ENCODE measurements at regions not wholly inside any gene's neighbourhood (a gene's known extent, or its start where the extent isn't known, plus 50 kb on each side); places are given as distances from the start of the nearest gene placed in this dataset.
A peak's percentile ranks its signal among the peaks of the same experiment; 100 is the strongest.

DNA sequence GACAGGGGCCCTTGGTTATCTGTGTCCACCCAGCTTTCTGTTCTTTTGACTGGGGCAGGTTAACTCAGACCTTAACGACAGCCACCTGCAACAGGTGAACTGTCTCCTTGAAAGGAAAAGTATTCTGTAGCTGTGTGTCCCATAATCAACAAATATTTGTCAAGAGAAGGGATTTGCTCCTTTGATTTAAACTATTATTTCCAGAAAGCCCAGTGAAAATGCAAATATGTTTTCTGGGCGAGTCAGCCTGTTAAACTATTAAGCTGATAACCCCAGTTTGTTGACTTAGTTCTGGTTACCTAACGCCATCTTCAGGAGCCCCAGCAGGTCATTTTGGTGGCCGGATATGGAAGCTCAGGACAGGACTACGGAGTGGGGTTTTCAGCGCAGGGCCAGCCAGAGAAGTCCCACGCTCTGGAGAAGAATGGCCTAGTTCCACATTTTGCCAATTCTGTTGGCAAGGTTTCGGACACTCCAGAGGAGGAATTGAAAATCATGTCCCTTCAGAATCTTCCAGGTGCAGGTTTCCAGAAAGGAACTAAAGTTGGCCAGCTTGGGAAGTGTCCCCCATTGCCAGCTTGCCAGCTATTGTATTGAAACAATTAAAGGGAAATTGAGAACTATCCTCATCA lies 54.5 kb downstream of the ADRA2A start:
- H3K4me1 ChIP-seq (ENCODE audit: insufficient read depth, low read length) = peaks cover 19% of the 10 kb centered on the region; the same call in 1 of the 2 replicates
- H3K4me3 ChIP-seq (ENCODE audit: low read length) = no peak overlapping the region
- H3K9ac ChIP-seq (ENCODE audit: low read depth, low read length) = no peak overlapping the region
- no peaks in the 10 kb centered on the region for H3K9me3 ChIP-seq (ENCODE audit: insufficient read depth, low read depth, low read length)
- H3K27me3 ChIP-seq (ENCODE audit: insufficient read depth, low read length) = no peaks in the 10 kb centered on the region
- H3K36me3 ChIP-seq (ENCODE audit: insufficient read depth, low read depth, low read length) = no peaks in the 10 kb centered on the region
- no peak overlapping the region for H3K27ac ChIP-seq (ENCODE audit: low read length)

DNA sequence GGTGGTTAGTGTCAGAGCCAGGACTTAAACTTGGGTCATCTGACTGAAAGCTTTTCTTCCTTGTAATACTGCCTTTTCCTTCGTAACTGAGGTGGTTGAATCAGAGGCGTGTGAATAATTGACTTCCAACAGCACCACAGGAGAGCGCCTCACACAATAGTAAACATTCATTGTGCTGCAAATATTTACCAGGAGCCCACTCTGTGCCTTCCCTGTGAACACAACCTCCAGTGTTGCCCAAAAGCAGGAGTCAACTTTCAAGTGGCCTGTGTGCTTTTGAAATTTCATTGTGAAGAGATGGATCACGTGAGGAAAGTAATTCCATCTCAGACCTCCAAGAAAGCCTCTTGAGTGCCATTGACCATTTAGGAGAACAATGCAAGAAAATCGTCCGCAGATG lies 60.2 kb downstream of the ADRA2A start:
- peak overlapping the region; percentile 44 for H3K4me3 ChIP-seq (ENCODE audit: low read length)
- H3K9ac ChIP-seq (ENCODE audit: low read depth, low read length) = 0 out of 2 replicates have a peak overlapping the region, but pooled peaks have one; percentile 36
- peaks cover 23% of the 10 kb centered on the region; the same call in 1 of the 2 replicates for H3K4me1 ChIP-seq (ENCODE audit: insufficient read depth, low read length)
- H3K9me3 ChIP-seq (ENCODE audit: insufficient read depth, low read depth, low read length) = no peaks in the 10 kb centered on the region
- no peaks in the 10 kb centered on the region for H3K36me3 ChIP-seq (ENCODE audit: insufficient read depth, low read depth, low read length)
- peaks cover 17% of the 10 kb centered on the region; the same call in 1 of the 2 replicates for H3K27me3 ChIP-seq (ENCODE audit: insufficient read depth, low read length)
- peak overlapping the region; percentile 37 for H3K27ac ChIP-seq (ENCODE audit: low read length)

DNA sequence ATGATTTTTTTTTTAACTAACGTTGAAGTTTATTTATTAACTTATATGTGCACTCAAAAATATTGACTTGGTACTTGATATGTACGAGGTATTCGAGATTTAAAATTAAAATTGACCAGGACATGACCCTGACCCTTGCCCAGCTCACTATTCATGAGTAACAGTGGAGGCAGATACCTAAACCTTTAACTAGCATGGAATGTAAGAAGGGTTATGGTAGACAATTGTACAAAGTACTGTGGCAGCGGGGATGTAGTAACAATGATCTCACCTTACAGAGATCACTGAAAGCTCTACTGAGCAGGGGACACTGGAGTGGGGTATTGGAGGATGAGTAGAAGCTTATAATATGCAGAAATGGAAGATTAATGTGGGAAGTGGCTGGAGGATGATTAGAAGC lies 60.8 kb downstream of the ADRA2A start:
- Histone ChIP-seq H3K36me3 (ENCODE audit: insufficient read depth, low read depth, low read length) (no peaks in the 10 kb centered on the region), H3K4me1 (ENCODE audit: insufficient read depth, low read length) (peaks cover 23% of the 10 kb centered on the region; the same call in 1 of the 2 replicates), H3K9ac (ENCODE audit: low read depth, low read length) (no peak overlapping the region), H3K27ac (ENCODE audit: low read length) (peak overlapping the region; percentile 37), H3K27me3 (ENCODE audit: insufficient read depth, low read length) (peaks cover 17% of the 10 kb centered on the region; the same call in 1 of the 2 replicates), H3K9me3 (ENCODE audit: insufficient read depth, low read depth, low read length) (no peaks in the 10 kb centered on the region), H3K4me3 (ENCODE audit: low read length) (peak overlapping the region; percentile 2; the same call in 1 of the 2 replicates)

DNA sequence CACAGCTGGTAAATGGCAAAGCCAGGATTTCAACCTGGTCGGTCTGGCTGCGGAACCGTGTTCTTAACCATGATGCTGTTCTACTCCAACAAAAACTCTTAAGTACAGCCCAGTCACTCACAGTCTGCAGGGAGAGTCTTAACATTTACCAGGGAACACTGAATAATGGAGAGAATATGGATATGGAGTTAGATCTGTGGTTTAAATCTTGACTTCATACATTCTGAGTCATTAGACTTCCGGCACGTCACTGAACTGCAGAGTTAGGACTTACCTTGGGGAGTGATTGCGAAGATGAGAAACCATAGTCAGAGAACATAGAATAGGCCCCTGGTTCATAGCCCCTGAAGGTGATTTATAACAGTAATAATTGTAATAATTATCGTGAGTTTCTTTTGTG lies 61.7 kb downstream of the ADRA2A start:
- H3K27me3 ChIP-seq (ENCODE audit: insufficient read depth, low read length) = peaks cover 17% of the 10 kb centered on the region; the same call in 1 of the 2 replicates
- peaks cover 23% of the 10 kb centered on the region; the same call in 1 of the 2 replicates for H3K4me1 ChIP-seq (ENCODE audit: insufficient read depth, low read length)
- H3K4me3 ChIP-seq (ENCODE audit: low read length) = no peak overlapping the region
- H3K9me3 ChIP-seq (ENCODE audit: insufficient read depth, low read depth, low read length) = no peaks in the 10 kb centered on the region
- H3K27ac ChIP-seq (ENCODE audit: low read length) = no peak overlapping the region
- H3K9ac ChIP-seq (ENCODE audit: low read depth, low read length) = no peak overlapping the region
- H3K36me3 ChIP-seq (ENCODE audit: insufficient read depth, low read depth, low read length) = no peaks in the 10 kb centered on the region

DNA sequence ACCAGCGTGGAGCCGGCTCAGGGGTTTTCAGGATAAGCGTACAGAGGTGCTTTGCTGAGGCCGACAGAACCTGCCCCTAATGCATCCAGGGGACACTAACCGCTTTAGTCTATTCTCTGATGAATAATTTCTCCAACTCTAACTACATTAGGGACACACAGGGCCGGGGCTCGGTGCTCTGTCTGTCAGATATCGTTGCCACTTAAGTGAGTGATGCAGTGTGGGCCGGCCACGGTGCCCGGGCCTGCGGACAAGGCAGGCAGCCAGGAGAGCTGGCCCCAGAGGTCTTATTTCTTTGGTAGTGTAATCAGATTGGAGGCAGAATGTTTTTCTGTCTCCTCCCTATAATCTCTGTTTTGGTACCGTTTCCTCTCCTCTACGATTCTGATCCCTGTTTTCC lies 62.7 kb downstream of the ADRA2A start:
- peaks cover 17% of the 10 kb centered on the region; the same call in 1 of the 2 replicates for H3K27me3 ChIP-seq (ENCODE audit: insufficient read depth, low read length)
- H3K4me1 ChIP-seq (ENCODE audit: insufficient read depth, low read length) = peaks cover 23% of the 10 kb centered on the region; the same call in 1 of the 2 replicates
- H3K9ac ChIP-seq (ENCODE audit: low read depth, low read length) = no peak overlapping the region
- H3K9me3 ChIP-seq (ENCODE audit: insufficient read depth, low read depth, low read length) = no peaks in the 10 kb centered on the region
- H3K4me3 ChIP-seq (ENCODE audit: low read length) = no peak overlapping the region
- H3K36me3 ChIP-seq (ENCODE audit: insufficient read depth, low read depth, low read length) = no peaks in the 10 kb centered on the region
- no peak overlapping the region for H3K27ac ChIP-seq (ENCODE audit: low read length)

DNA sequence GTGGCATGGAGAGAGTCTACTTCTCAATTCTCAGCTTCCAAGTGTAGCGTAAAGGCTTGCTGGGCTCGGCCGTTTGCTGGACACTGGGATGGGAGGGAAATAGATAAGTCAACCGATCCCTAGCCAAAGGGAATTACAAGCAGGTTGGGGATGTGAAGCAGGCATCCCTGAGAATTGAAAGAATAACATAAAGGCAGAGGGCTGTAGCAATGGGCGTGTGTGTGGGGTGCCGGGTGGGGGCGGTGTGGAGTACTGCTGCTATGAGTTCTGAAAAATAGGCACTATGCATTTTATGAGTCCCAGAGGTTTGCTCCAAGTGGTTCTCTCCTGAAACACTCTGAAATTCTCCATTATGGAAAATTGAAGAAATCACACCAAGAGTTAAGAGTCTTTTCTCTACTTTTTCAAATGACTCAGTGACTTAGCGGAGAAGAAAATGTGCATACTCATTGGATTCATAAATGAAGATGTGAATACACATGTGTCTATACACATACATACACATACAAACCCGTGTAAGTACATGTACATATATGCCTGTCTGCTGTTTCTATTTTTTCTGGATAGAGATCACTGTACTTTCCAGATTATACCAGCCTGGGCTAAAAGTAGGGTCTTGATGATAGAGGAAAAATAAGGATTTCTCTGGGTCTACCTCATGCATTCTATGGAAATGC lies 65.4 kb downstream of the ADRA2A start:
- Histone ChIP-seq H3K27ac (ENCODE audit: low read length) (no peak overlapping the region), H3K4me3 (ENCODE audit: low read length) (no peak overlapping the region), H3K4me1 (ENCODE audit: insufficient read depth, low read length) (peaks cover 13% of the 10 kb centered on the region; the same call in 1 of the 2 replicates), H3K36me3 (ENCODE audit: insufficient read depth, low read depth, low read length) (no peaks in the 10 kb centered on the region), H3K9ac (ENCODE audit: low read depth, low read length) (no peak overlapping the region), H3K9me3 (ENCODE audit: insufficient read depth, low read depth, low read length) (no peaks in the 10 kb centered on the region), H3K27me3 (ENCODE audit: insufficient read depth, low read length) (peaks cover 17% of the 10 kb centered on the region)

DNA sequence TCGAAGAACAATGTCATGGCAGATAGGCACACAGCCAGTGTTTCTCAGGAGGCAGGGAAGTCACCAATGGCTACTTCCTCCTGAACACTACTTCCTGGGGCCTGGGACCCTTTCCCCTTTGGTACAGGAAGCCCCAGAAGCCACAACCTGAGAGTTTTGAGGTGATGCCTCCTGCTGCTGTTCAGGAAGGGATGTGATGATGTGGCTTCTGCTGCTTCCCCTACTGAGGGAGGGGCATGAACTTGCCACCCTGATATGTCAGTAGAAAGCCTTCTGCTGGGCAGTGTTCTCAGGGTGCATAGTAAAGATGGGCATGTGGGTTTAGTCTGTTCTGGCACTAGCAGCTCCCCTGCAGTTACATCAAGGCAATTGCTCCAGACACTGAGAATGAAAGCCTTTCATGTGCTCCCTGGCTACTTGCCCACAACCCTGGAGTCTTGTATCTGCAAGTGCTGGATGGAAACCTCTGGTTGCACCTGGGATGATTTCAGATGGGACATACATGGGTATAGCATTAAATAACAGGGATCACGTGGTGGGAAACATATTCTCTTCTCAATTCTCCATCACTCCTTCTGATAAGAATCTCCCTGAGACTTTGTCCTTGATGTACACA lies 69.3 kb downstream of the ADRA2A start:
- Histone ChIP-seq H3K9ac (ENCODE audit: low read depth, low read length) (no peak overlapping the region), H3K9me3 (ENCODE audit: insufficient read depth, low read depth, low read length) (no peaks in the 10 kb centered on the region), H3K27ac (ENCODE audit: low read length) (no peak overlapping the region), H3K4me1 (ENCODE audit: insufficient read depth, low read length) (peaks cover 3% of the 10 kb centered on the region; the same call in 1 of the 2 replicates), H3K27me3 (ENCODE audit: insufficient read depth, low read length) (no peaks in the 10 kb centered on the region; the same call in 1 of the 2 replicates), H3K4me3 (ENCODE audit: low read length) (no peak overlapping the region), H3K36me3 (ENCODE audit: insufficient read depth, low read depth, low read length) (no peaks in the 10 kb centered on the region)

DNA sequence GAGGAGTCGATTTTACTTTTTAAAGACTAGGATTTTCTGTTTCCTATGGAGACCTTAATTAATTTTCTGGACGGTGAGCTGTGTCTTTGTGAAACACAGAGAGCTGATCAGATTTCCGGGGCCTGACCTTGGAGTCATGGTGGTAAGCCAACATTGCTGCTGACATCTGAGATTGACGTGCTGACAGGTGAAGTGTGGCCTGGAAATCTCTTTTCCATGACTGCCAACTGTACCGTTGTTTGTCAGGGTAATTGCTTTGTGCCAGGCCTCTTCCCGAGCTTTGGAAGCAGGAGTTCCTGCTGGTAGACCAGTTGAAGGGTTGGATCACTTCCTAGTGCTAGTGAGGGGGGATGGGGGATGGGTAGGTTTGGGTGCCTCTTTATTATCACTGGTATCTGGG lies 71.2 kb downstream of the ADRA2A start:
- no peaks in the 10 kb centered on the region for H3K36me3 ChIP-seq (ENCODE audit: insufficient read depth, low read depth, low read length)
- H3K9me3 ChIP-seq (ENCODE audit: insufficient read depth, low read depth, low read length) = no peaks in the 10 kb centered on the region
- no peak overlapping the region for H3K9ac ChIP-seq (ENCODE audit: low read depth, low read length)
- no peak overlapping the region for H3K4me3 ChIP-seq (ENCODE audit: low read length)
- H3K4me1 ChIP-seq (ENCODE audit: insufficient read depth, low read length) = peaks cover 3% of the 10 kb centered on the region; the same call in 1 of the 2 replicates
- H3K27me3 ChIP-seq (ENCODE audit: insufficient read depth, low read length) = no peaks in the 10 kb centered on the region; the same call in 1 of the 2 replicates
- H3K27ac ChIP-seq (ENCODE audit: low read length) = no peak overlapping the region

DNA sequence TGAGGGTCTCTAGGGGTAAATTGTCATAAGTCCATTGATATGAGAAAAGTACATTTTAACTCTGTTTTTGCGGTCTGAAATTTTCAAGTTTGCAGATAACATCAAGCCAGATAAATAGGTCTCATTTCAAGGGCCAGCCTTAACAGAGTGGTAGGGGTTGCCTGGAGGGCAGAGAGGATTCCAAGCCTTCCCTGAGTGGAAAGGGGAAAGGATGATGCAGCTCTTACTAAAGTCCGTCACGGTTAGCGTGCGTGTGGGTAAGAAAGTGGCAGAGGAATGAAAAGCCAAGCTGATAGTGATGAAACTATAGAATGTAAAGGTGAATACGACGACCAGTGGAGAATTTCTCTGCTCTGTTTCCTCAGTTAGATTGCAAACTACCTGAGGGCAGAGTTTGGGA lies 71.6 kb downstream of the ADRA2A start:
- H3K27ac ChIP-seq (ENCODE audit: low read length) = no peak overlapping the region
- H3K9me3 ChIP-seq (ENCODE audit: insufficient read depth, low read depth, low read length) = no peaks in the 10 kb centered on the region
- peaks cover 3% of the 10 kb centered on the region; the same call in 1 of the 2 replicates for H3K4me1 ChIP-seq (ENCODE audit: insufficient read depth, low read length)
- H3K36me3 ChIP-seq (ENCODE audit: insufficient read depth, low read depth, low read length) = no peaks in the 10 kb centered on the region
- no peak overlapping the region for H3K4me3 ChIP-seq (ENCODE audit: low read length)
- no peak overlapping the region for H3K9ac ChIP-seq (ENCODE audit: low read depth, low read length)
- no peaks in the 10 kb centered on the region; the same call in 1 of the 2 replicates for H3K27me3 ChIP-seq (ENCODE audit: insufficient read depth, low read length)

DNA sequence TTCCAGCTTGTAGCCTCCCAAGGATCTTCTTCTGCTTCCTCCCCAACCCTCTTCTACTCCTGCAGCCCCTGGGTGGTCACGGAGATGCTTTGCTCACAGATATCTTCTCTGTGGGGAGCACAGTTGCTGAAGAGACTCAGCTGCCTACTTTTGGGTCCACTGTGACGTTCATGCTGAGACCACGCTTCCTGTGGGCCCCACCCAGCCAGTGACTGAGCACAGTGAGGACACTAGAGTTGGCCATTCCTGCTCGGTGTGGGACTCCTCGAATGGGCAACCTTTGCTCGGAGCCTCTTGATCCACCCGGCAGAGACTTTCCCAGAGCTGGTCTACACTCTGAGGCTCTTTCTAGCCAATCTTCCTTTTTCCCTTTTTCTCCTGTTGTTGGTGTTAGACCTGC lies 73.9 kb downstream of the ADRA2A start:
- peaks cover 3% of the 10 kb centered on the region; the same call in 1 of the 2 replicates for H3K4me1 ChIP-seq (ENCODE audit: insufficient read depth, low read length)
- no peaks in the 10 kb centered on the region; the same call in 1 of the 2 replicates for H3K27me3 ChIP-seq (ENCODE audit: insufficient read depth, low read length)
- no peaks in the 10 kb centered on the region for H3K9me3 ChIP-seq (ENCODE audit: insufficient read depth, low read depth, low read length)
- H3K36me3 ChIP-seq (ENCODE audit: insufficient read depth, low read depth, low read length) = no peaks in the 10 kb centered on the region
- no peak overlapping the region for H3K27ac ChIP-seq (ENCODE audit: low read length)
- H3K9ac ChIP-seq (ENCODE audit: low read depth, low read length) = no peak overlapping the region
- no peak overlapping the region for H3K4me3 ChIP-seq (ENCODE audit: low read length)

DNA sequence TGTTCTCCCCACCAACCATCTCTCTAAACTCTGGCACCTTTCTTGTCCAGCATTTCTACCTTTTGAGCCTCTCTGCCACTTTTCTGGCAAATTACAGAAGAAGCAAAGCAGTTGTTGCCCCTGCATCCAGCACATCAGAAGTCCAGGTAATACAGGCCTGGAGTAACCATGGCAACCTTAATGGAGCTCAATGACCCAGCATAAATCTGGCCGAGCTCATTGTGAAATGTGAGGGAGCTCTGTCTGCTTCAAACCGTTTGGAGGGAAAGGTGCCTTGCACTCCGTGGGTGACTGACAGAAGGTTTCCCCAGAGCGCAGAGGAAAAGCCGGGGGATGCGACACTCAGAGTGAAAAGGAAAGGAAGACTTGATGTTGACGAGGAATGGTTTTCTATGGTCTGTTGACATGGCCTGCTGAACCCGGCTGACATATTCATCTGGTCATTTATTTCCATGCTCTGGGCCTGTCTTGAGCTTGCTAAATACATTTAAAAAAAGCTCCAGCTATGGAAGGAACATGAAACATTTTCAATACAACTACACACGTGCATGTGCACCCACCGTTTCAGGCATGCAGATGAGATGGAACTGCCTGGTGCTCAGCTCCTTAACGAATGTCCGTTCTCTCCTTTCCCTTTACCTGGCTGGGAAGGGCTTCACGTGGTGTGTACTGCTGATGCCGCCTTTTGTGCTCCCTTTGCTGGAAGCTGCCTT lies 74.9 kb downstream of the ADRA2A start:
- peaks cover 3% of the 10 kb centered on the region; the same call in 1 of the 2 replicates for H3K4me1 ChIP-seq (ENCODE audit: insufficient read depth, low read length)
- no peaks in the 10 kb centered on the region for H3K27me3 ChIP-seq (ENCODE audit: insufficient read depth, low read length)
- H3K9ac ChIP-seq (ENCODE audit: low read depth, low read length) = no peak overlapping the region
- H3K36me3 ChIP-seq (ENCODE audit: insufficient read depth, low read depth, low read length) = no peaks in the 10 kb centered on the region
- H3K9me3 ChIP-seq (ENCODE audit: insufficient read depth, low read depth, low read length) = no peaks in the 10 kb centered on the region
- no peak overlapping the region for H3K4me3 ChIP-seq (ENCODE audit: low read length)
- H3K27ac ChIP-seq (ENCODE audit: low read length) = no peak overlapping the region

Measured in iPS-20b (cell line).